NCI-H146 treated with DMSO at 0.1 percent for 48 hours (cell line): ENCODE measurements at regions not wholly inside any gene's neighbourhood (a gene's known extent, or its start where the extent isn't known, plus 50 kb on each side); places are given as distances from the start of the nearest gene placed in this dataset.

Source experiments
- DNase-seq: peaks from one replicate; lab custom pipeline; 2025; ENCODE audit not compliant: unreplicated experiment; lab: John Stamatoyannopoulos, UW

DNA sequence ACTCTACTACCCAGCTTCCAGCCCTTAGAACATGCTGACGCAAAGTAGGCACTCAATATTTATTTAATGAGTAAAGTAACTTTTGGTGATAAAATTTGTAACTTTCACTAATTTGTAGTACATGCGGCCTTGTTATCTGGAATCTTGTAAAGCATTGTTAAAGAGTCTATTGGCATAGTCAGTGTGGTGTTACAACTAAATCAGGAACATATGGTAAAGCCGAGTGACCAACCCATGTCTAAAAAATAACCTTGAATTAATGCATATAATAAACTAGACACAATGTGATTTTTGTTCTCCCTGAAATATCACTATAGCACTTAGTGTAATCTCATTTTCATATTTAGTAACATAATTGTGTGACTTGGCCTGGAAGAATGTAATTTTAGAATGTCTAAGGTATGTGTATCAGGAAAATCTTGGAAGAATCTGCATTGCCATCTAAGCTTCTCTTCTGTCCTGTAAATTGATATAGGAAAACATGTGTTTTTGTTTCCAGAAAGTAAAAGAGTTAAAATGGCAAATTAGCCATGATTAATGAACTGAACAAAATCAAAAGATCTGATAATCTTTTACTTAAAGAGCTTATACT lies 256.7 kb upstream of the GNAI1 start:
- no peak for DNase-seq

DNA sequence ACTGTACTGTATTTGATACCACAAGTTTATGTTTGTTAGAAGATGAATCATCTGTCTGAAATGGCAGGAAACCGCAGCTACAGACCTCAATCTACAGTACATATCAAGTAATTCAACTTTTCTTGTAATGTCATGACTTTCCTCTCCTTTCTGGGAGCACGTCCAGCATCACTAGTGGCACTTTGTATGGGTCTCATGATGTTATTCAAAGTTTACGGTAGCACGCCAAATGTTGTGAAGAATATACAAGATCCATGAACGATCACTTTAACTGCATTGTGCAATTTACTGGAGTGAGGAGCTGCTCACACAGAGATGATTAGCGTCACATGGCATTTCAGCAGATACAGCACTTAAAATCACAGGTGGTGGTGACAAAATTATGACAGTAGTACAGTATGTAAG lies 257.8 kb upstream of the GNAI1 start:
- DNase-seq, result no peak

DNA sequence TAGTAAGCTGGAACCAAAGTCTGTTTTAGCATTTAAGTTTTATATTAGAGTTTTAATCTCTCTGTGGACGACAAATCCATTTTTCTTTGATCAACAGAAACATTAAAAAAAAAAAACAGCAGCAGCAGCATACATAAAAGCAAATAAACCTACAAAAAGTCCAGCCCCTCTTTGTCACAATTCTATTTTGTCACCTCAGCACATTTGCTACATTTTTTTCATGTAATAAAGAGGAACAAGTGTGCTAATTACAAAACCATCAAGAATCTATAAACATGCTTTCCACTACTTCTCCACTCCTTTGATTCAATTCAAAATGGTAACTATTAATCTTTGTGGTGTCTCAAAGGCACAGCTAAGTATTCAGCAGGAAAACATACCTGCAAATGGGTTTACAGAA lies 259.8 kb upstream of the GNAI1 start:
- DNase-seq, result no peak

GRCh38 chr7:79872176-79872575 lies 262.5 kb upstream of the GNAI1 start:
- no peak for DNase-seq

GRCh38 chr7:79868010-79868409 lies 266.6 kb upstream of the GNAI1 start:
- DNase-seq, result no peak

DNA sequence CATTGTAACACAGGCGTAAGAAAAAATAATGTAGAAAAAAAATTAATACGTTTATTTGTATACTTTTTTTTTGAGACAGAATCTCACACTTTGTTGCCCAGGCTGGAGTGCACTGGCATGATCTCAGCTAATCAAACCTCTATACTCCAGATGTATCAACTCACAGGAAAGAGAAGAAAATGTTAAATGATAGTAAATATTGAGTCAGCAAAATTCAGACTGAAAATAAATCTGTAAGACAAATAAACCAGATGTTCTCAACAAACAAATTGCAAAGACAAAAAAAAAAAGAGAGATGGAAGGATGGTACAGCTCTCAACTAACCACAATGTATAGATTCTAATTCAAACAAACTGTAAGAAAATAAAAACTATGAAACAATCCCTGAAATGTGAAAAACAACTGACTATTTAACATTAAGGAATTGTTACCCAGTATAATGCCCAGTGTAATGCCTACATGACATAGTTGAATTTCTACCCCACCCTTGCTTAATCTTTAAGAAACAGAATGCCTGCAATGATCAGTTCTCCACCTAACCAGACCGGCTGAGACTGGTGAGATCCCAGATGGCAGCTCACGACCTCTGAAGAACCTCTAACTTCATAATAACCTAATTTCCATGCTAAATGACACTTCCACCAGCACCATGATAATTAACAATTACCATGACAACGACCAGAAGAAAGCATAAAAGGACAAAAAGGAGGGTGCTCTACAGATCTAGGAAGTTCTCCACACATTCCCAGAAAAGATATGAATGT lies 272.0 kb upstream of the GNAI1 start:
- no peak for DNase-seq

GRCh38 chr7:79855172-79855571 lies 279.5 kb upstream of the GNAI1 start:
- DNase-seq, result no peak

GRCh38 chr7:79854621-79855020 lies 280.0 kb upstream of the GNAI1 start:
- no peak for DNase-seq

- DNase-seq, result no peak
Measured at GRCh38 chr7:79837915-79838314, 296.7 kb upstream of the GNAI1 start.

GRCh38 chr7:79833616-79834015 lies 301.0 kb upstream of the GNAI1 start:
- no peak for DNase-seq

GRCh38 chr7:79828866-79829265 lies 305.8 kb upstream of the GNAI1 start:
- DNase-seq, result no peak

GRCh38 chr7:79823246-79823951 lies 311.2 kb upstream of the GNAI1 start:
- no peak for DNase-seq

DNA sequence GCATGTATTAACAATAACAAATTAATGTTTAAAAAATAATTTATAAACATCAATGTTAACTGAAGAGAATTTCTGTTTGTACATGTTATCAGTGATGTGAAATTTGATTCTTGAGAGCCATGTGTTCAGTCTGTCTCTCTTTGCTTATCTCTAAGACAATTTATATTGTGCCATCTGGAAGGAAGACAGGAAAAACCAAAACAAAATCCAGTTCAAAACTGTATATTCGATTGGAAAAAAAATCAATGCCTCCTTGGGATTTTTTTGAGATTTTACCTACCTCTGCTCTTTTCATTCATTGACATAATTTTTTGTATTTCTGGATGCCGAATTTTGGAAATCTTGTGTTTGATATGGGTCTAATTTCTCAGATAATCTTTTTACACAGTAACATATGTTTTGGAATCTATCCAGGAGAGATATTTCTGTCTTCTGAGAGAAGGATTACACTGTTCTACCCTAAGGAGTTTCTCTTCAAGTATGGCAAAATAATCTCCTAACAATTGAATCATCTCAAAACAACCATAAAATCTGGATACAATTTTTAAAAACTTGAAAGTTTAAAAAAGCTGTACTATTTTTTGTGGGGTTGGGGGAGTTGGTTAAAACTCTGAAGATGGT lies 311.9 kb upstream of the GNAI1 start:
- no peak for DNase-seq

- DNase-seq, result no peak
Measured at GRCh38 chr7:79820387-79820786, 314.2 kb upstream of the GNAI1 start.

GRCh38 chr7:79810916-79811315 lies 323.7 kb upstream of the GNAI1 start:
- DNase-seq, result no peak

DNA sequence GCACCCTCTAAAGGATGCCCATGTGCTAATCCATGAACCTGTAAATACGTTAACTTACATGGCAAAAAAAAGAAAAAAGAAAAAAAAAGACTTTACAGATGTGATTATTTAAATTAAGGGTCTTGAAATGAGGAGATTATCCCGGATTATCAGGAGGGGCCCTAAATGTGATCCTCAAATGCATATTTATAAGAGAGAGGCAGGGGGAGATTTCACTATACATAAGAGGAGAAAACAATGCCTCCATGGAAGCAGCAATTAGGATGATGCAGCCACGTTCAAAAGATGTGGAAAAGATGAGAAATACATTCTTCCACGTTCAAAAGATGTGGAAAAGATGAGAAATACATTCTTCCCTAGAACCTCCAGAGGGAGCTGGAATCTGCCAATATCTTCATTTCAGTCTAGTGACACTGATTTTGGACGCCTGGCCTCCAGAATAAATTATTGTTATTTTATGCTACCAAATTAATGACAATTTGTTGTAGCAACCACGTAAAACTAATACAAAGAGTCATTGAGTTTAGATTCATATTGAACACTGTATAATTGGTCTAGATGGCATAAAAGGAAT lies 328.4 kb upstream of the GNAI1 start:
- DNase-seq, result no peak

GRCh38 chr7:79790656-79791262 lies 337.3 kb upstream of the MAGI2 start:
- DNase-seq, result no peak

GRCh38 chr7:79789584-79790345 lies 336.3 kb upstream of the MAGI2 start:
- no peak for DNase-seq

GRCh38 chr7:79787623-79788022 lies 334.2 kb upstream of the MAGI2 start:
- DNase-seq, result no peak

DNA sequence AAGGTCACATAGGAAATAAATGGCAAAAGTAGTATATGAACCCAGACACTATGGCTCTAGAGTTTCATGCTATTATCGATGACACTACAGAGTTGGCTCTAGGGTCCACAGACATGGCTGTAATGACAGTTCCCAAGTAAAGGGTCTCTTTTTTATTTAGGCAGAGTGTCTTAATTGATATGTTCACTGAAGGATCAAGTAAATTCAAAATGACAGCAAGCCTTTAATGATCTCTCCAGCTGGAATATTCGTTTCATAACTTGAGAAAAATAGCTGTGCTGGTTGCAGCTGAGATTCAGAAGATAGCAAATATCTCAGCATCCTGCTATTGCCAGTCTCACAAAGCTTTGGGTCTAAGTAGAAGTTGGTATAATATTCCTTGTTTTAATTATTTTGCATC lies 333.6 kb upstream of the MAGI2 start:
- no peak for DNase-seq
